ENCODE measurements at regions not wholly inside any gene's neighbourhood (a gene's known extent, or its start where the extent isn't known, plus 50 kb on each side); places are given as distances from the start of the nearest gene placed in this dataset.

DNA sequence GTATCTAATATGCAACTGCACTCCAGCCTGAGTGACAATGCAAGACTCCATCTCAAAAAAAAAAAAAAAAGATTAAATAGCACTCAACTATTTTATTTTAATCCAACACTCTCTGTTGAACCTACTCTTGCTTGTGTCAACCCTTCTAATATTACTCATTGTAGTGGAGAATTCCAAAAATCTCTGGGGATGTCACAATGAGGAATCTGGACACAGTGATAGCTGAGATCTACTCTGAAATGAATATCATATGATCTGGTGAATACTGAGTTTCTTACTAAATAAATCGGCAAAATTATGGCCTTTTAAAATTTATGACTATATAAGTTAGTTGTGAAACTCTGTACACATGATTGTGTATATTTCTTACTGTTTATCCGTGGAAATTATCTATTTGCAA, 418.2 kb downstream of the BCAT1 start:
- TF ChIP-seq, protein P1, sequence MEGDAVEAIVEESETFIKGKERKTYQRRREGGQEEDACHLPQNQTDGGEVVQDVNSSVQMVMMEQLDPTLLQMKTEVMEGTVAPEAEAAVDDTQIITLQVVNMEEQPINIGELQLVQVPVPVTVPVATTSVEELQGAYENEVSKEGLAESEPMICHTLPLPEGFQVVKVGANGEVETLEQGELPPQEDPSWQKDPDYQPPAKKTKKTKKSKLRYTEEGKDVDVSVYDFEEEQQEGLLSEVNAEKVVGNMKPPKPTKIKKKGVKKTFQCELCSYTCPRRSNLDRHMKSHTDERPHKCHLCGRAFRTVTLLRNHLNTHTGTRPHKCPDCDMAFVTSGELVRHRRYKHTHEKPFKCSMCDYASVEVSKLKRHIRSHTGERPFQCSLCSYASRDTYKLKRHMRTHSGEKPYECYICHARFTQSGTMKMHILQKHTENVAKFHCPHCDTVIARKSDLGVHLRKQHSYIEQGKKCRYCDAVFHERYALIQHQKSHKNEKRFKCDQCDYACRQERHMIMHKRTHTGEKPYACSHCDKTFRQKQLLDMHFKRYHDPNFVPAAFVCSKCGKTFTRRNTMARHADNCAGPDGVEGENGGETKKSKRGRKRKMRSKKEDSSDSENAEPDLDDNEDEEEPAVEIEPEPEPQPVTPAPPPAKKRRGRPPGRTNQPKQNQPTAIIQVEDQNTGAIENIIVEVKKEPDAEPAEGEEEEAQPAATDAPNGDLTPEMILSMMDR (IDR thresholded peaks at IDR 0.05; ENCODE audit: insufficient read depth, low read depth, low read length) = no peak
- TF ChIP-seq EZH2 (IDR thresholded peaks at IDR 0.05; ENCODE audit: insufficient read depth, low read length) = no peak
- no peak overlapping the region for H3K27ac Mint-ChIP-seq (ENCODE audit: unreplicated experiment)
- H3K9me3 Mint-ChIP-seq (ENCODE audit: unreplicated experiment) = no peaks in the 10 kb centered on the region
- no peak overlapping the region for H3K4me3 ChIP-seq (ENCODE audit: insufficient read depth, low read depth, low read length)
- no peak overlapping the region for H3K27ac ChIP-seq (ENCODE audit: low read depth, low read length)
- DNase-seq (ENCODE audit: low read depth) = no peak
- H3K4me3 Mint-ChIP-seq (ENCODE audit: unreplicated experiment) = no peak overlapping the region
- FAIRE-seq = no peak
- no peaks in the 10 kb centered on the region for H3K79me2 ChIP-seq (ENCODE audit: insufficient read depth, low read length)
- H3K9ac ChIP-seq (ENCODE audit: low read length) = no peak overlapping the region
- no peak overlapping the region for H2AFZ ChIP-seq (ENCODE audit: low read depth, low read length)
- no peaks in the 10 kb centered on the region for H3K9me3 ChIP-seq (ENCODE audit: insufficient read depth, low read depth, low read length)
- H3K4me1 Mint-ChIP-seq (ENCODE audit: low read depth, unreplicated experiment) = no peaks in the 10 kb centered on the region
- no peaks in the 10 kb centered on the region for H3K36me3 Mint-ChIP-seq (ENCODE audit: low read depth, unreplicated experiment)
- no peaks in the 10 kb centered on the region for H3K27me3 Mint-ChIP-seq (ENCODE audit: low read depth, unreplicated experiment)
- no peaks in the 10 kb centered on the region for H3K36me3 ChIP-seq (ENCODE audit: insufficient read depth, low read length)
- H3K4me2 ChIP-seq (ENCODE audit: low read length) = no peak overlapping the region
- no peaks in the 10 kb centered on the region for H3K27me3 ChIP-seq (ENCODE audit: insufficient read depth, low read length)
- no peaks in the 10 kb centered on the region for H4K20me1 ChIP-seq (ENCODE audit: insufficient read depth, low read length)
- H3K4me1 ChIP-seq (ENCODE audit: insufficient read depth, low read length) = no peaks in the 10 kb centered on the region

DNA sequence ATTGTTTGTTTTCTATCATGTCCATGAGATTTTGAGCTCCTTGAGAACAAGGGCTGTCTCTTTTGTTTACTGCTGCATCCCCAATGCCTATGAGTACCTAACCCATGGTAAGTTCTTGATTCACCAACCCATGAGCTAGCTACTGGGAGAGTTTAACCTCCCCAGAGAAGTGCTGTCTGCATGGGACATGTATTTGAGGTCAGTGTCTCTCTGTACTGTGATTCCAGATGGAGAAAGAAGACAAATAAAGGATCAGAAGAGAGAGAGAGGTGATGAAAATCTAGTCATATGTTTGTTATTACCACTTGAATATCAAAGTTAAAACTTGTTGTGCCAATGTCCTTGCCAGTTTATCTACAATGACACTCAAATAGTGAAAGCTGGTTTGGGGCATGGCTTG, 421.8 kb downstream of the BCAT1 start:
- Mint-ChIP-seq H3K4me3 (ENCODE audit: unreplicated experiment) (no peak overlapping the region), H3K27me3 (ENCODE audit: low read depth, unreplicated experiment) (no peaks in the 10 kb centered on the region), H3K9me3 (ENCODE audit: unreplicated experiment) (peaks cover 4% of the 10 kb centered on the region), H3K36me3 (ENCODE audit: low read depth, unreplicated experiment) (no peaks in the 10 kb centered on the region), H3K4me1 (ENCODE audit: low read depth, unreplicated experiment) (no peaks in the 10 kb centered on the region), H3K27ac (ENCODE audit: unreplicated experiment) (no peak overlapping the region)
- H3K27me3 ChIP-seq (ENCODE audit: insufficient read depth, low read length) = no peaks in the 10 kb centered on the region
- no peak overlapping the region for H3K9ac ChIP-seq (ENCODE audit: low read length)
- no peak overlapping the region for H3K4me2 ChIP-seq (ENCODE audit: low read length)
- no peak for DNase-seq (ENCODE audit: low read depth)
- H3K4me3 ChIP-seq (ENCODE audit: insufficient read depth, low read depth, low read length) = no peak overlapping the region
- H3K27ac ChIP-seq (ENCODE audit: low read depth, low read length) = no peak overlapping the region
- H3K9me3 ChIP-seq (ENCODE audit: insufficient read depth, low read depth, low read length) = no peaks in the 10 kb centered on the region
- no peaks in the 10 kb centered on the region for H4K20me1 ChIP-seq (ENCODE audit: insufficient read depth, low read length)
- no peaks in the 10 kb centered on the region for H3K4me1 ChIP-seq (ENCODE audit: insufficient read depth, low read length)
- TF ChIP-seq, protein P1 (IDR thresholded peaks at IDR 0.05; ENCODE audit: insufficient read depth, low read depth, low read length) = no peak
- no peak for TF ChIP-seq EZH2 (IDR thresholded peaks at IDR 0.05; ENCODE audit: insufficient read depth, low read length)
- no peaks in the 10 kb centered on the region for H3K36me3 ChIP-seq (ENCODE audit: insufficient read depth, low read length)
- no peaks in the 10 kb centered on the region for H3K79me2 ChIP-seq (ENCODE audit: insufficient read depth, low read length)
- H2AFZ ChIP-seq (ENCODE audit: low read depth, low read length) = no peak overlapping the region
- no peak for FAIRE-seq

DNA sequence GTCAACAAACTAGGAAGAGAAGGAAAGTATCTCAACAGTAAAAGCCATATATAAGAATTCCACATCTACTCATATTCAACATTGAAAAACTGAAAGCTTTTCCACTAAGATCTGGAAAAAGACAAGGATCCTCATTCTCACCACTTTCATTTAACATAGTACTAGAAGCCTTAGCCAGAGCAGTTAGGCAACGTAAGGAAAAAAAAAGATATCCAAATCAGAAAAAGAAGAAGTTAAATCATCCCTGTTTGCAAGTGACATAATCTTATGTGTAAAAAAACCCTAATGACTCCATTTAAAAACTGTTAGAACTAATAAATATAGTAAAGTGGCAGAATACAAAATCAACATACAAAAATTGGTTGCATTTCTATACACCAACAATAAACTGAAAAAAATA, 426.2 kb downstream of the BCAT1 start:
- no peaks in the 10 kb centered on the region for H3K79me2 ChIP-seq (ENCODE audit: insufficient read depth, low read length)
- H3K36me3 Mint-ChIP-seq (ENCODE audit: low read depth, unreplicated experiment) = no peaks in the 10 kb centered on the region

More for the DNA sequence above, 426.2 kb downstream of the BCAT1 start:
- Mint-ChIP-seq H3K9me3 (ENCODE audit: unreplicated experiment) (peaks cover 12% of the 10 kb centered on the region), H3K4me1 (ENCODE audit: low read depth, unreplicated experiment) (no peaks in the 10 kb centered on the region), H3K4me3 (ENCODE audit: unreplicated experiment) (no peak overlapping the region), H3K27me3 (ENCODE audit: low read depth, unreplicated experiment) (no peaks in the 10 kb centered on the region), H3K27ac (ENCODE audit: unreplicated experiment) (no peak overlapping the region)
- Histone ChIP-seq H3K27ac (ENCODE audit: low read depth, low read length) (no peak overlapping the region), H4K20me1 (ENCODE audit: insufficient read depth, low read length) (no peaks in the 10 kb centered on the region), H3K9ac (ENCODE audit: low read length) (no peak overlapping the region), H2AFZ (ENCODE audit: low read depth, low read length) (no peak overlapping the region), H3K4me3 (ENCODE audit: insufficient read depth, low read depth, low read length) (no peak overlapping the region), H3K9me3 (ENCODE audit: insufficient read depth, low read depth, low read length) (no peaks in the 10 kb centered on the region), H3K36me3 (ENCODE audit: insufficient read depth, low read length) (no peaks in the 10 kb centered on the region), H3K4me2 (ENCODE audit: low read length) (no peak overlapping the region), H3K27me3 (ENCODE audit: insufficient read depth, low read length) (no peaks in the 10 kb centered on the region), H3K4me1 (ENCODE audit: insufficient read depth, low read length) (no peaks in the 10 kb centered on the region)
- no peak for DNase-seq (ENCODE audit: low read depth)
- TF ChIP-seq EZH2 (IDR thresholded peaks at IDR 0.05; ENCODE audit: insufficient read depth, low read length) = no peak
- TF ChIP-seq, protein P1 (IDR thresholded peaks at IDR 0.05; ENCODE audit: insufficient read depth, low read depth, low read length) = no peak
- no peak for FAIRE-seq
